ENCODE measurements at regions not wholly inside any gene's neighbourhood (a gene's known extent, or its start where the extent isn't known, plus 50 kb on each side); places are given as distances from the start of the nearest gene placed in this dataset.

DNA sequence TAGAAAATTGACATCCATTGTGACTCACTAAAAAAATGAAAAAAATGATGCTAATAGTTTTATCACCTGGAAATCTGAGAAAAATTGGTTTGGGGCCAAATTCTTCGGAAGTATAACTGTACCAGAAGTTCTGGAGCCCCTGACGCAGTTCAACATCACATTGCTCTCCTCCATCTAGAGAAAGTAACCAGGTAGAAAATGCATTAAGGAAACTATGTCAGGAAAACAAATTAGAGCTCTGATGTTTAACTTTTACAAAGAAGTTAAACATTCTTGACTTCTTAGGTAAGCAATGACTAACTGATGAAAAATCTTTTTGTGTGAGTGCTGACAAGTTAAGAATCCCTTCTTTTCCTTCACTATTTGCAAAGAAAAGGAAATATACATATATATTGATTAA, 61.1 kb upstream of the TMEM196 start:
- no peak for DNase-seq

GRCh38 chr7:19830604-19831003, 57.2 kb upstream of the TMEM196 start:
- DNase-seq, result no peak

Data from NCI-H2171 (cell line).